ENCODE measurements at regions not wholly inside any gene's neighbourhood (a gene's known extent, or its start where the extent isn't known, plus 50 kb on each side); places are given as distances from the start of the nearest gene placed in this dataset.

- TF ChIP-seq CTCF (IDR thresholded peaks at IDR 0.05 in 8 of 11, conservative IDR thresholded peaks at IDR 0.05 in 3 of 11) (no peak), POLR2A (IDR thresholded peaks at IDR 0.05) (no peak)
Measured at GRCh38 chr4:57437649-57438048, 327.5 kb upstream of the IGFBP7 start.

All from spleen (tissue), 7 donors.